Ovary (tissue), 7 donors: ENCODE measurements at regions not wholly inside any gene's neighbourhood (a gene's known extent, or its start where the extent isn't known, plus 50 kb on each side); places are given as distances from the start of the nearest gene placed in this dataset.
A peak's percentile ranks its signal among the peaks of the same experiment; 100 is the strongest.

Experiments
- DNase-seq, 5 donors: peaks; one replicate each; pipeline ENCODE4 v3.0.0-alpha.2; 2019 to 2020
- H3K27ac ChIP-seq, 2 donors: fragments of 200-600 bp; one replicate each; pipeline versions ENCODE4 v1.5.1 to v1.8.0; 2019 to 2022
- H3K27me3 ChIP-seq: fragments of 200-600 bp; one replicate; pipeline ENCODE4 v1.8.0; 2022
- H3K36me3 ChIP-seq: fragments of 200-600 bp; sonication (generic); one replicate; pipeline ENCODE4 v1.5.1; 2019
- H3K4me1 ChIP-seq: one replicate; pipeline ENCODE4 v1.8.1; 2013; ENCODE audit warnings: mild to moderate bottlenecking, moderate library complexity; ENCODE audit not compliant: insufficient read depth
- H3K4me3 ChIP-seq: fragments of 200-600 bp; sonication (generic); one replicate; pipeline ENCODE4 v1.5.1; 2017
- H3K9me3 ChIP-seq, 2 donors: fragments of 200-600 bp in 1 of 2; sonication (generic) in 1 of 2; one replicate each; pipeline versions ENCODE4 v1.5.1 to v1.8.1; 2013 to 2019; ENCODE audit warnings: mild to moderate bottlenecking in 1 of 2, moderate library complexity in 1 of 2
- CTCF ChIP-seq, 3 donors: fragments of 450-650 bp in 2 of 3; fragments of 200-600 bp in 1 of 3; IDR thresholded peaks; one replicate each; pipeline versions ENCODE4 v1.5.1 to v1.8.0; 2016 to 2022; ENCODE audit warnings: antibody characterized with exemption in 3 of 3, mild to moderate bottlenecking in 1 of 3
- EP300 ChIP-seq: sonication (generic); formaldehyde crosslinking; IDR thresholded peaks from one replicate; pipeline ENCODE4 v1.6.1; 2017; ENCODE audit warnings: antibody characterized with exemption
- POLR2A ChIP-seq: fragments of 450-650 bp; IDR thresholded peaks from one replicate; pipeline ENCODE4 v1.6.1; 2017; ENCODE audit warnings: antibody characterized with exemption, mild to moderate bottlenecking, moderate library complexity
- WGBS, 3 donors: extraction: QIAGEN DNeasy Blood & Tissue Kit in 1 of 3; methylation state at CpG; one replicate each; pipeline versions ENCODE4 v1.1.5 to v1.1.7; 2013 to 2017; 5-methylcytosine and 5-hydroxymethylcytosine counted together
- intact Hi-C, 4 donors: fragments of 100-400 bp; cut with DNase I; formaldehyde crosslinking; loops; one replicate each; pipeline versions ENCODE4 v1.11.0 to v1.15.1; 2022 to 2023
- donor health status: DM: no; HTN: no; CAD: no; lungs with moderate emphysema.
- donor health status: DM: no; HTN: no; CAD: no.
- donor health status: Bipolar disorder and iron deficiency.
- donor health status: DM: no; HTN: no; CAD: no.
- donor health status: DM: yes; HTN: yes; CAD: no.

DNA sequence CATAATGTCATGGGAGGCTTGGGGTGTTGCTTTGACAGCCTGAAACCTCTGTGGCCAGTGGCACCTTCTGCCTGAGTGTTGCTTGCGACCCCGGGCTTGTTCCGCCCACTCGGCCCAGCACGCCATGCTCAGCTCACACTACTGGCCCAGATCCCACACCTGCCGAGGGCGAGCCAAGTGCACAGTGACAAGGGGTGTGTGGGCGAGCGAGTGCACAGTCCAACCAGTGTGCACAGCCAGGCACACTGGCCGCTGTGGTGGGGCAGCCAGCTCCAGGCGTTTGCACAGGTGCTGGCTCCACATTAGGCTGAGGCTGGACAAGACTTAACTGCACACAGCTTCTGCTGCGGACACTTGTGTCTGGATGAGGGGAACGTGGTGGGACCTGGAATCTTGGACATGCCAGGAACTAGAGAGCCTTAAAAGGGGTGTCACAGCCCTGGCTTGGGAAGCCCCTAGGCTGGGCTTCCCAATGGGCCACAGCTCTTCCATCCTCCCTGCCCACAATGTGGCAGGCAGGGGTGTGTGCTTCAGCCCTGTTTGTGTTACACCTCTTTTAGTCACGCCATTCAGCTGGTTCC lies 609.2 kb upstream of the FOXG1 start:
- TF ChIP-seq EP300 (no peak), CTCF (IDR thresholded peaks at IDR 0.05) (no peak), POLR2A (no peak)
- no peaks in the 10 kb centered on the region for H3K9me3 ChIP-seq
- 79 to 90% (median 87%) methylated on average over 13 to 14 of the region's 14 CpGs for WGBS, 3 donors
- H3K4me1 ChIP-seq = no peaks in the 10 kb centered on the region
- intact Hi-C loops = no loop called here
- H3K4me3 ChIP-seq = no peak overlapping the region
- DNase-seq = peak in 1 of 5 donors; percentile 7
- H3K27ac ChIP-seq = no peak overlapping the region
- H3K27me3 ChIP-seq = no peaks in the 10 kb centered on the region
- H3K36me3 ChIP-seq = no peaks in the 10 kb centered on the region

DNA sequence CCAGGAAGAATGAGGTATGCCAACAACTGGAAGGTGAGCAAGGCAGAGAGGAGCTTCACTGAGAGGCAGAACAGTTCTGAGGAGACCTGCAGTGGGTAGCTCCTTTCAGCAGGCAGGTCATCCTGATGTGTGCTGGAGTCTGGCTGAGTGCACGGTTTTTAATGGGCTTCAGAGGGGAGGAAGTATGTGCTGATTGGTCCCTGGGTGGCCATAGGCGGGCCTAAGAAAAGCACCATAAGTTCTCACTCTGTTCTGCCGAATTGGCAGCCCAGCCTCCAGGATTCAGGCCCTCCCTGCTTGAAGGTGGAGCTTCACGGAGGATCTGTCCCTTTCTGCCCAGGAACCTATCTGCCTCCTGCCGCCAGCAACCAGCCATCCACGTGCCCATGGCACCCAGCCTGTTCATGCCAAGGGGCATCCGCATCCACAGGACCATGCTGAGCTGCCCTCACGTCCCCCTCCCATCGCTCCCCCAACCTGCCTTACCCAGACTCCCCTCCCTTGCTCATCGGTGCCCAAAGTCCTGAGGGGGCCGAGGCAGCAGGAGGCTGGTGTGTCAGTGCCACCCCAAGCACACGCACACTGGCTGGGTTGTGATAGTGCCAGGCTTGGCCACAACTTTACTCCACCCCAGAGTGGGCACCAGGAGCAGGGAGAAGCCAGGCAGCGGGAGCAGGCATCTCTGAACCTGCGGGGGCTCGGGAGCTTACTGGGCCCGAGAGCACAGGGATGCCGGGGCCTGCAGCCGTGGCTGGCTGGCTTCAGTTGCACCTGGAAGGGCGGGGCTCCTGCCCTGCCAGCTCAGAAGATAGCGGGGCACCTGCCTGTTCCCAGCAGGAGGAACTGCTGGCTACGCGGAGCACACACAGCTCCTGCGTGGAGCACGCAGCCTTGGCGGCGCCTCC lies 608.4 kb upstream of the FOXG1 start:
- WGBS, 3 donors = 90 to 91% (median 90%) methylated on average over 25 to 26 of the region's 26 CpGs
- TF ChIP-seq CTCF (IDR thresholded peaks at IDR 0.05) (no peak), POLR2A (no peak), EP300 (no peak)
- Histone ChIP-seq H3K36me3 (no peaks in the 10 kb centered on the region), H3K4me3 (no peak overlapping the region), H3K9me3 (no peaks in the 10 kb centered on the region), H3K27ac (no peak overlapping the region), H3K27me3 (no peaks in the 10 kb centered on the region), H3K4me1 (no peaks in the 10 kb centered on the region)
- intact Hi-C loops = no loop called here
- no peak for DNase-seq

DNA sequence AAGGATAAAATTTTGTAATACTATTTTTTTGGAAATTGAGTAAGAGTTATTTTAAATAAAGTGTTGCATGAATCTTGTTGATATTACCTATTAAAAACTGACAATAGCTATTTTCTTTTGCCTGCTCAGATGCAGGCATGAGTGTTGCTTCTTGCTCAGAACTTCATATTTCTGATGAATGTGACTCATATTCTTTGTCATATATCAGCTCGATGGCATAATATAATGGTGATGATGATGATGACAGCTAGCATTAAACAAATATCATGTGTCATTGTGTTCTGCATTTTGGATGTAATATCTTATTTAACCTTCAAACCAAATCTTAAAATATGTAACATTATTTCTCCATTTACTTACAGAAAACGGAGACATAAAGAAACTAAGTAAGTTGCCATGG lies 605.5 kb upstream of the FOXG1 start:
- 81 to 86% (median 84%) methylated on average over 2 of the region's 2 CpGs for WGBS, 3 donors
- Histone ChIP-seq H3K4me3 (no peak overlapping the region), H3K36me3 (no peaks in the 10 kb centered on the region), H3K27ac (no peak overlapping the region), H3K4me1 (no peaks in the 10 kb centered on the region), H3K27me3 (no peaks in the 10 kb centered on the region), H3K9me3 (no peaks in the 10 kb centered on the region)
- intact Hi-C loops = no loop called here
- TF ChIP-seq EP300 (no peak), POLR2A (no peak), CTCF (IDR thresholded peaks at IDR 0.05) (no peak)
- no peak for DNase-seq

DNA sequence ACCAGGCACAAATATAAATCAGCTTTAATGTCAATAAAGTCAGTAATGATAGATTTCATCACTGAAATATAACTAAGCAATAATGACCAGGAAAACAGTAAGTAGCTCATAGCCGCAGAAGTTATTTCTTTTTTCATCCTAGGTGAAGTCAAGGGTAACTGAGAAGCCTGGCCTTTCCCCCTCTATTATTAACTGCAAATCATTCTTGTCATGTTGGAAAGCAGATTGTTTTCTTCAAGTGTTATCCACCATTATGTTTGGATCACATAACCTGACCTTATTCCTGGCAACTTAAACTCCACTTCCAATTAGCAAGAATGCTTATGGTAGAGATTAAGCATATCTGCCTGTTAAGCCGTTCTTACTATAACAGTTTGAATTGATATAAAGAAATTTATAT lies 603.4 kb upstream of the FOXG1 start:
- no peaks in the 10 kb centered on the region for H3K36me3 ChIP-seq
- H3K4me3 ChIP-seq = no peak overlapping the region
- no peak for TF ChIP-seq EP300
- no peak for TF ChIP-seq POLR2A
- no peak for TF ChIP-seq CTCF (IDR thresholded peaks at IDR 0.05)
- no peaks in the 10 kb centered on the region for H3K4me1 ChIP-seq
- H3K27ac ChIP-seq = no peak overlapping the region
- no peaks in the 10 kb centered on the region for H3K9me3 ChIP-seq
- DNase-seq = no peak
- H3K27me3 ChIP-seq = no peaks in the 10 kb centered on the region
- 28 to 33% (median 29%) methylated on average over 2 of the region's 2 CpGs for WGBS, 3 donors
- intact Hi-C loops = no loop called here
